ENCODE measurements at regions not wholly inside any gene's neighbourhood (a gene's known extent, or its start where the extent isn't known, plus 50 kb on each side); places are given as distances from the start of the nearest gene placed in this dataset.

DNA sequence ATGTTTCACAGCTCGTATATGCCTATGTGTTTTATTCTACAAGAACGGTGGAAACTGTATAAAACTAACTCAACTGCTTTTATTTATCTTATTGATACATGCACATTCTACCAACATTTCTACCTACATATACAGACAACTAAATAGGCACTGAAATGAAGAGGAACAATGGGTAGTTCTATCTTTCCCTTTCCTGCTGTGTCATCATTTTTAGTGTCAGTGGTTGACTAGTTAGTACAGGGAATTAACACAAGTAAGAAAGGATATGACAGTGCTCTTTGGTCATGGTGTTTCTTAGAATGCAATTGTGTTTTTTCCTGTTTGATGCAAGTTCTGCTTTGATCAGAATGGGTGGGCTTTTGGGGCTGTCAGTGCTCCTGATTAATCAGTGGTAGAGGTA is 293.8 kb upstream of the CTSO start:
- no peak for TF ChIP-seq POLR2A (IDR thresholded peaks at IDR 0.05)
- TF ChIP-seq, protein P1, sequence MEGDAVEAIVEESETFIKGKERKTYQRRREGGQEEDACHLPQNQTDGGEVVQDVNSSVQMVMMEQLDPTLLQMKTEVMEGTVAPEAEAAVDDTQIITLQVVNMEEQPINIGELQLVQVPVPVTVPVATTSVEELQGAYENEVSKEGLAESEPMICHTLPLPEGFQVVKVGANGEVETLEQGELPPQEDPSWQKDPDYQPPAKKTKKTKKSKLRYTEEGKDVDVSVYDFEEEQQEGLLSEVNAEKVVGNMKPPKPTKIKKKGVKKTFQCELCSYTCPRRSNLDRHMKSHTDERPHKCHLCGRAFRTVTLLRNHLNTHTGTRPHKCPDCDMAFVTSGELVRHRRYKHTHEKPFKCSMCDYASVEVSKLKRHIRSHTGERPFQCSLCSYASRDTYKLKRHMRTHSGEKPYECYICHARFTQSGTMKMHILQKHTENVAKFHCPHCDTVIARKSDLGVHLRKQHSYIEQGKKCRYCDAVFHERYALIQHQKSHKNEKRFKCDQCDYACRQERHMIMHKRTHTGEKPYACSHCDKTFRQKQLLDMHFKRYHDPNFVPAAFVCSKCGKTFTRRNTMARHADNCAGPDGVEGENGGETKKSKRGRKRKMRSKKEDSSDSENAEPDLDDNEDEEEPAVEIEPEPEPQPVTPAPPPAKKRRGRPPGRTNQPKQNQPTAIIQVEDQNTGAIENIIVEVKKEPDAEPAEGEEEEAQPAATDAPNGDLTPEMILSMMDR (IDR thresholded peaks at IDR 0.05 in 4 of 5, conservative IDR thresholded peaks at IDR 0.05 in 1 of 5): no peak

DNA sequence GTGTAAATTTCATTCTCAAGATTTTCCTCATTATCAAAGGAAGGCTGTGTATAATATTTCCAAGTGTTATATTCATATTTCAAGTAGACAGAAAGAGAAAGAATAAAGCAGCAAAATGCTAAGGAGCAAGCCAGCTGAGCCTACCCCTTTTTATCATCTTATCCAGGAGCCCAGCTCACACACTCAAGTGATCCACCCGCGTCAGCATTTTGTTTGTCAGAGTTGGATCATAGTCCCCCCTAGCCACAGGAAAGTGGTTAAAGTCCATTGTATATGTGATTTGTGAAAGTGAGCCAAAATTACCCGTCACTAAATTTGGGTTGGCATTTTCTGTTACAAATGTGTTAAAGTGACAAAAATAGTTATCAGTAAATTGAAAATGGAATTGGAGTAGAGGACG is 289.3 kb upstream of the CTSO start:
- Histone ChIP-seq H3K27ac (no peak overlapping the region), H3K9me3 (no peaks in the 10 kb centered on the region), H3K36me3 (no peaks in the 10 kb centered on the region), H3K4me1 (no peaks in the 10 kb centered on the region), H3K27me3 (no peaks in the 10 kb centered on the region), H3K4me3 (no peak overlapping the region)
- DNase-seq (no peak), ATAC-seq (no peak)
- in situ Hi-C loops (cut with MboI; ENCODE audit: low sequenced_read_pairs in 4 of 4): no loop called here
- intact Hi-C loops (cut with DNase I; ENCODE audit: low total_unique reads): no loop called here
- TF ChIP-seq POLR2A (IDR thresholded peaks at IDR 0.05): no peak
- TF ChIP-seq, protein P1 (IDR thresholded peaks at IDR 0.05 in 4 of 5, conservative IDR thresholded peaks at IDR 0.05 in 1 of 5): no peak

More for the DNA sequence above, 293.8 kb upstream of the CTSO start:
- Histone ChIP-seq H3K4me3 (no peak overlapping the region), H3K9me3 (no peaks in the 10 kb centered on the region), H3K4me1 (no peaks in the 10 kb centered on the region), H3K27me3 (no peaks in the 10 kb centered on the region), H3K36me3 (no peaks in the 10 kb centered on the region), H3K27ac (no peak overlapping the region)
- in situ Hi-C loops (cut with MboI; ENCODE audit: low sequenced_read_pairs in 4 of 4) (no loop called here), intact Hi-C loops (cut with DNase I; ENCODE audit: low total_unique reads) (no loop called here)
- no peak for ATAC-seq
- no peak for DNase-seq

DNA sequence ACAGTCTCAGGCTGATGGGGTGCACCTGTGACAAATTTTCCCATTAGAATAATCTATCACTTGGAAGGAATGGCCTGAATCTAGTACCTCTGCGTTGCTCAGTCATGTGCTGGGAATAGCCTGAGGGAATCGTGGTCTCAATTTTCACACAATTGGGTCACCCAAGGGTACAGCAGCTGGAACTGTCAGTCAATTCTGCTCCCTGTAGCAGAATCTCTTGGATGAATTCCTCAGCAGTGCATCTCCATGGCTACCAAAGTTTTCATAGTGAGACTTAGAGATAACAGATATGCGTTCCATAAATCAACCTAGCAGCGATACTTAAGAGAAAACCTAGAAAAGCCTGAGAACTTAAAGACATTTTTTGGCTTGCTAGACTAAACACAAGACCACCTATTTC is 288.7 kb upstream of the CTSO start:
- DNase-seq: no peak
- Histone ChIP-seq H3K4me1 (no peaks in the 10 kb centered on the region), H3K9me3 (no peaks in the 10 kb centered on the region), H3K27ac (no peak overlapping the region), H3K27me3 (no peaks in the 10 kb centered on the region), H3K4me3 (no peak overlapping the region), H3K36me3 (no peaks in the 10 kb centered on the region)
- no peak for ATAC-seq
- intact Hi-C loops (cut with DNase I; ENCODE audit: low total_unique reads): no loop called here
- in situ Hi-C loops (cut with MboI; ENCODE audit: low sequenced_read_pairs in 4 of 4): no loop called here
- TF ChIP-seq POLR2A (IDR thresholded peaks at IDR 0.05): no peak
- TF ChIP-seq, protein P1 (IDR thresholded peaks at IDR 0.05 in 4 of 5, conservative IDR thresholded peaks at IDR 0.05 in 1 of 5): no peak

DNA sequence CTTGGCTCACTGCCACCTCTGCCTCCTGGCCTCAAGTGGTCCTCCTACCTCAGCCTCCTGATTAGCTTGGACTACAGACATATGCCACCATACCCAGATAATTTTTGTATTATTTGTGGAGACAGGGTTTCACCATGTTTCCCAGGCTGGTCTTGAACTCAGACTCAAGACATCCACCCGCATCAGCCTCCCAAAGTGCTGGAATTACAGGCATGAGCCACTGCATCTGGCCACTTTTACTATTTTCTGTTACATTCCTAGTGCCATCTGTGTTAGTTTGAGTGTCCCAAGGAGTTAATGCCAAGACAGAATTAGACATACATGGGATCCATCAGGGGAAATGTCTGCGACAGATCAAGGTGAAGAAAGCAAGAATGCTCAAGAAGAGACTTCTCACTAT is 288.2 kb upstream of the CTSO start:
- in situ Hi-C loops (cut with MboI; ENCODE audit: low sequenced_read_pairs in 4 of 4) (no loop called here), intact Hi-C loops (cut with DNase I; ENCODE audit: low total_unique reads) (no loop called here)
- H3K9me3 ChIP-seq: no peaks in the 10 kb centered on the region
- ATAC-seq: no peak
- TF ChIP-seq, protein P1 (IDR thresholded peaks at IDR 0.05 in 4 of 5, conservative IDR thresholded peaks at IDR 0.05 in 1 of 5): no peak
- TF ChIP-seq POLR2A (IDR thresholded peaks at IDR 0.05): no peak
- no peak overlapping the region for H3K27ac ChIP-seq
- no peak overlapping the region for H3K4me3 ChIP-seq
- no peaks in the 10 kb centered on the region for H3K4me1 ChIP-seq
- no peaks in the 10 kb centered on the region for H3K27me3 ChIP-seq
- no peaks in the 10 kb centered on the region for H3K36me3 ChIP-seq
- DNase-seq: no peak

DNA sequence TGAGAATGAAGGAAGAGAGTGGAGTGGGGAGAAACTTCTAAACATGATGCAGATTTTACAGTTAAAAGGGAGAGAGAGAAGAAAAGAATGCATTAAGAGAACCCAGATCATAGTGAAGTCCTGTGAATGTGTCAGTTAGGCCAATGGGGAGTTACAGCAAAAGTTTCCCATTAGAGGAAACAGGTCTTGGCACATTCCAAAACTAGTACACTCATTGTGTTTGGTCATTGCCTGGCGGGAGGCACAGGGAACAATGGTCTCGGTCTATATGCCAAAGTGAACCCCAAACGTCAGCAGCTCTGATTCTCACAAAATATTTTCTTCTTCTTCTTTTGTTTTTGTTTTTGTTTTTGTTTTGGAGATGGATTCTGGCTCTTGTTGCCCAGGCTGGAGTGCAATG is 284.5 kb upstream of the CTSO start:
- H3K27ac ChIP-seq: no peak overlapping the region
- DNase-seq (no peak), ATAC-seq (no peak)
- no peaks in the 10 kb centered on the region for H3K4me1 ChIP-seq
- H3K36me3 ChIP-seq: no peaks in the 10 kb centered on the region
- H3K27me3 ChIP-seq: no peaks in the 10 kb centered on the region
- no peak for TF ChIP-seq POLR2A (IDR thresholded peaks at IDR 0.05)
- TF ChIP-seq, protein P1 (IDR thresholded peaks at IDR 0.05 in 4 of 5, conservative IDR thresholded peaks at IDR 0.05 in 1 of 5): no peak
- no peaks in the 10 kb centered on the region for H3K9me3 ChIP-seq
- H3K4me3 ChIP-seq: no peak overlapping the region
- intact Hi-C loops (cut with DNase I; ENCODE audit: low total_unique reads): no loop called here
- in situ Hi-C loops (cut with MboI; ENCODE audit: low sequenced_read_pairs in 4 of 4): no loop called here

Data from gastrocnemius medialis (tissue), 4 donors.